ENCODE measurements at regions not wholly inside any gene's neighbourhood (a gene's known extent, or its start where the extent isn't known, plus 50 kb on each side); places are given as distances from the start of the nearest gene placed in this dataset.

DNA sequence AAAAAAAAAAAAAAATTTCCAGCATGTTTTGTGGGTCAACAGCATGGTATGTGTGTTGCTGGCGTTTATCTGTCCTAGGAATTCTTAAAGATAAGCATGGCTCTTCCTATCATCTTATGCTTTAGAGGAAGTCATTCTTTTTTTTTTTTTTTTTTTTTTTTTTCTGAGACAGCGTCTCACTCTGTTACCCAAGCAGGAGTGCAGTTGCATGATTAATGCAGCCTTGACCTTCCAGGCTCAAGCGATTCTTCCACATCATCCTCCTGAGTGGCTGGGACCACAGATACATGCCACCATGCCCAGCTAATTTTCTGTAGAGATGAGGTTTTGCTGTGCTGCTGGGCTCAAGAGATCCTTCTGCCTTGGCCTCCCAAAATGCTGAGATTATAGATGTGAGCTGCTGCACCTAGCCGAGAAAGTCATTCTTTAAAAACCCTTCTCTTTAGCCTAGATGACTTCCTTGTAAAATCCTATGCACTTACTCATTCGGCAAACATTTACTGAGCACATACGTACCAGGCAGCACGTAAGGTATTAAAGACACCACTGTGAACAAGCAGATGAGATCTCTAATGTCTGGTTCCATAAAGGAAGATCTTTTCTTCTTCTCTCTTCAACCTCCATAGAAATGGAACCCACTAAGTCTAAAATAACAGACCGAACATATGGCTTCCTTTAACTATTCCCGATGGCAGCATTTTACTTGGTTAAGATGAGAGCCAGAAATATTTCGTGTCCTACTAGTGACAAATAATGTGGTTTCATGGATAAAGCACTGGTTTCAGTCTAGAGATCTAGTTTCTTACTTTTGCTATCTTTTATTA, 122.4 kb downstream of the RIN2 start:
- TF ChIP-seq, protein P1, sequence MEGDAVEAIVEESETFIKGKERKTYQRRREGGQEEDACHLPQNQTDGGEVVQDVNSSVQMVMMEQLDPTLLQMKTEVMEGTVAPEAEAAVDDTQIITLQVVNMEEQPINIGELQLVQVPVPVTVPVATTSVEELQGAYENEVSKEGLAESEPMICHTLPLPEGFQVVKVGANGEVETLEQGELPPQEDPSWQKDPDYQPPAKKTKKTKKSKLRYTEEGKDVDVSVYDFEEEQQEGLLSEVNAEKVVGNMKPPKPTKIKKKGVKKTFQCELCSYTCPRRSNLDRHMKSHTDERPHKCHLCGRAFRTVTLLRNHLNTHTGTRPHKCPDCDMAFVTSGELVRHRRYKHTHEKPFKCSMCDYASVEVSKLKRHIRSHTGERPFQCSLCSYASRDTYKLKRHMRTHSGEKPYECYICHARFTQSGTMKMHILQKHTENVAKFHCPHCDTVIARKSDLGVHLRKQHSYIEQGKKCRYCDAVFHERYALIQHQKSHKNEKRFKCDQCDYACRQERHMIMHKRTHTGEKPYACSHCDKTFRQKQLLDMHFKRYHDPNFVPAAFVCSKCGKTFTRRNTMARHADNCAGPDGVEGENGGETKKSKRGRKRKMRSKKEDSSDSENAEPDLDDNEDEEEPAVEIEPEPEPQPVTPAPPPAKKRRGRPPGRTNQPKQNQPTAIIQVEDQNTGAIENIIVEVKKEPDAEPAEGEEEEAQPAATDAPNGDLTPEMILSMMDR (conservative IDR thresholded peaks at IDR 0.05 in 1 of 2, IDR thresholded peaks at IDR 0.05 in 1 of 2; ENCODE audit: extremely low read depth in 1 of 2, insufficient read depth in 1 of 2, low read depth in 1 of 2, low read length in 2 of 2) = no peak
- TF ChIP-seq EZH2 (IDR thresholded peaks at IDR 0.05; ENCODE audit: borderline replicate concordance, low read length) = no peak

All from mammary epithelial cell (primary cell).